ENCODE measurements at regions not wholly inside any gene's neighbourhood (a gene's known extent, or its start where the extent isn't known, plus 50 kb on each side); places are given as distances from the start of the nearest gene placed in this dataset.

DNA sequence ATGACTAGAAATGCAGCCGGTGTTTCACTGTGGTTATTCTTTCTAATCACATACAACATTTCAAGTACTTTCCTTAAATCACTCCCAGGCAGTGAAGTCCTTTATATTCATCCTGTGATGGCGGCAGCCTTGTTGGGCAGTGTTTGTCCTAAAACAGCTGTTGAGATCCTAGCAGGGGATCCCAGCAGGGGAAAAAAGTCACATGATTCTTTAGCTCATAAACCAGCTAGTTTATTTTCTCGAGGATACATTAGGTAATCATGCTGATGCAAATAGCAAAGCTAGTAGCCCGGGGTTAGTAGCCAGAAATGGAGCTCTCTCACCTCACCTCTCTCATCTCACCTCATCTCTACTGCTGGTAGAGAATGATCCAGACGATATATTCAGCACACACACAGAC is 70.5 kb downstream of the FOXD1 start (continued):
- TF ChIP-seq, protein P1, sequence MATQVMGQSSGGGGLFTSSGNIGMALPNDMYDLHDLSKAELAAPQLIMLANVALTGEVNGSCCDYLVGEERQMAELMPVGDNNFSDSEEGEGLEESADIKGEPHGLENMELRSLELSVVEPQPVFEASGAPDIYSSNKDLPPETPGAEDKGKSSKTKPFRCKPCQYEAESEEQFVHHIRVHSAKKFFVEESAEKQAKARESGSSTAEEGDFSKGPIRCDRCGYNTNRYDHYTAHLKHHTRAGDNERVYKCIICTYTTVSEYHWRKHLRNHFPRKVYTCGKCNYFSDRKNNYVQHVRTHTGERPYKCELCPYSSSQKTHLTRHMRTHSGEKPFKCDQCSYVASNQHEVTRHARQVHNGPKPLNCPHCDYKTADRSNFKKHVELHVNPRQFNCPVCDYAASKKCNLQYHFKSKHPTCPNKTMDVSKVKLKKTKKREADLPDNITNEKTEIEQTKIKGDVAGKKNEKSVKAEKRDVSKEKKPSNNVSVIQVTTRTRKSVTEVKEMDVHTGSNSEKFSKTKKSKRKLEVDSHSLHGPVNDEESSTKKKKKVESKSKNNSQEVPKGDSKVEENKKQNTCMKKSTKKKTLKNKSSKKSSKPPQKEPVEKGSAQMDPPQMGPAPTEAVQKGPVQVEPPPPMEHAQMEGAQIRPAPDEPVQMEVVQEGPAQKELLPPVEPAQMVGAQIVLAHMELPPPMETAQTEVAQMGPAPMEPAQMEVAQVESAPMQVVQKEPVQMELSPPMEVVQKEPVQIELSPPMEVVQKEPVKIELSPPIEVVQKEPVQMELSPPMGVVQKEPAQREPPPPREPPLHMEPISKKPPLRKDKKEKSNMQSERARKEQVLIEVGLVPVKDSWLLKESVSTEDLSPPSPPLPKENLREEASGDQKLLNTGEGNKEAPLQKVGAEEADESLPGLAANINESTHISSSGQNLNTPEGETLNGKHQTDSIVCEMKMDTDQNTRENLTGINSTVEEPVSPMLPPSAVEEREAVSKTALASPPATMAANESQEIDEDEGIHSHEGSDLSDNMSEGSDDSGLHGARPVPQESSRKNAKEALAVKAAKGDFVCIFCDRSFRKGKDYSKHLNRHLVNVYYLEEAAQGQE (IDR thresholded peaks at IDR 0.05; ENCODE audit: unreplicated experiment) = no peak
- no peak for TF ChIP-seq JUNB (IDR thresholded peaks at IDR 0.05; ENCODE audit: unreplicated experiment)
- TF ChIP-seq, protein P2, sequence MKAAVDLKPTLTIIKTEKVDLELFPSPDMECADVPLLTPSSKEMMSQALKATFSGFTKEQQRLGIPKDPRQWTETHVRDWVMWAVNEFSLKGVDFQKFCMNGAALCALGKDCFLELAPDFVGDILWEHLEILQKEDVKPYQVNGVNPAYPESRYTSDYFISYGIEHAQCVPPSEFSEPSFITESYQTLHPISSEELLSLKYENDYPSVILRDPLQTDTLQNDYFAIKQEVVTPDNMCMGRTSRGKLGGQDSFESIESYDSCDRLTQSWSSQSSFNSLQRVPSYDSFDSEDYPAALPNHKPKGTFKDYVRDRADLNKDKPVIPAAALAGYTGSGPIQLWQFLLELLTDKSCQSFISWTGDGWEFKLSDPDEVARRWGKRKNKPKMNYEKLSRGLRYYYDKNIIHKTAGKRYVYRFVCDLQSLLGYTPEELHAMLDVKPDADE (IDR thresholded peaks at IDR 0.05) = no peak

DNA sequence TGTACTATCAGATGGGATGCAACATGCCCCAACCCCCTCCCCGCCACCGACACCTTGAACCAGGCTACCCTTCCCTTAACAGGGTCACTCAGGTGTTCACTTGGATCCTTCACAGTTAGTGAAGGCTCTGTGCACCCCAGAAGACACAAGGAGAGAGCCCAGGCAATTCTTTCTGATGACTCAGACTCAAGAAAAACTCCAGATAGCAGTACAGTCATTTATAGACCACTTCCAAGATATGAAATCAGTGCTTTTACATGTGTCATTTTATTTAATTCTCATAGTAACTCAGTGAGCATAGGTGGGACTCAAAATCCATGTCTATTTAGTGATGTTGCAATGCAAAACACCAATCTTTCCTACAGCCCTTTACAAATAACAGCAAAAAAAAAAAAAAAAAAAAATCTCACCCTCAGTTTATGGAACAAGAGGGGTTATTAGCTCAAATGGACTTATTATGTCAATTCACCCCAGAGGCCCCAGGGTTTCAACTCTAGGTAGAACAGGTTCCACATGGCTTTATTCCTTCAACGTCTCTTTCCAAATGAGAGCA is 71.9 kb downstream of the FOXD1 start:
- TF ChIP-seq POLR2AphosphoS5 (IDR thresholded peaks at IDR 0.05; ENCODE audit: low read depth) (no peak), NANOG (IDR thresholded peaks at IDR 0.05; ENCODE audit: borderline replicate concordance) (no peak), CREB1 (CRISPR knock-in tag; IDR thresholded peaks at IDR 0.05; ENCODE audit: low read depth) (no peak), ZNF114 (CRISPR knock-in tag; IDR thresholded peaks at IDR 0.05) (no peak), ZNF331 (CRISPR knock-in tag; IDR thresholded peaks at IDR 0.05; ENCODE audit: low read depth) (no peak), EZH2phosphoT487 (IDR thresholded peaks at IDR 0.05; ENCODE audit: unreplicated experiment) (no peak)
- TF ChIP-seq, protein P2 (IDR thresholded peaks at IDR 0.05) = no peak
- Mint-ChIP-seq H3K4me1 (peaks cover 28% of the 10 kb centered on the region), H3K9me3 (no peaks in the 10 kb centered on the region; the same call in 1 of the 3 replicates), H3K27ac (no peak overlapping the region), H3K36me3 (ENCODE audit: low read depth) (no peaks in the 10 kb centered on the region), H3K27me3 (ENCODE audit: insufficient read depth, low read depth, poor library complexity) (peaks cover 51% of the 10 kb centered on the region), H3K4me3 (no peak overlapping the region)
- H4K20me1 ChIP-seq (replicated peaks; ENCODE audit: insufficient read depth) = no peaks in the 10 kb centered on the region
- H3K36me3 ChIP-seq (ENCODE audit: insufficient read depth) = no peaks in the 10 kb centered on the region
- H3K27ac ChIP-seq (ENCODE audit: low read depth) = no peak overlapping the region
- no peak for ATAC-seq
- H3K9me2 ChIP-seq (ENCODE audit: insufficient read depth) = no peaks in the 10 kb centered on the region
- peaks cover 63% of the 10 kb centered on the region for H3K27me3 ChIP-seq (ENCODE audit: insufficient read depth)
- peaks cover 6% of the 10 kb centered on the region; the same call in 1 of the 2 replicates for H3F3A ChIP-seq (replicated peaks; ENCODE audit: low read depth)
- H3K4me3 ChIP-seq = no peak overlapping the region
- peaks cover 29% of the 10 kb centered on the region; the same call in 1 of the 2 replicates for H3K4me1 ChIP-seq (ENCODE audit: insufficient read depth)
- H3K4me2 ChIP-seq = no peak overlapping the region
- no peak for DNase-seq (ENCODE audit: low spot score)
- no peaks in the 10 kb centered on the region for H3K79me2 ChIP-seq (replicated peaks; ENCODE audit: insufficient read depth)
- no peak overlapping the region for H2AFZ ChIP-seq
